H1 (cell line): ENCODE measurements at regions not wholly inside any gene's neighbourhood (a gene's known extent, or its start where the extent isn't known, plus 50 kb on each side); places are given as distances from the start of the nearest gene placed in this dataset.

Experiments used
- MAFK ChIP-seq: IDR thresholded peaks from 2 replicates; pipeline ENCODE4 v1.6.1; 2012; ENCODE audit warnings: low read depth, mild to moderate bottlenecking, improper control_type of control experiment, low read length
- PHF8 ChIP-seq: fragments of 200-600 bp; sonication (generic); conservative IDR thresholded peaks from 2 replicates; pipeline ENCODE4 v1.7.1; 2012; ENCODE audit warnings: low read depth, mild to moderate bottlenecking, inconsistent platforms, low read length, moderate library complexity
- SP1 ChIP-seq: IDR thresholded peaks from 2 replicates; pipeline ENCODE4 v1.6.1; 2011; ENCODE audit warnings: low read depth, low read length
- SRF ChIP-seq: IDR thresholded peaks from 2 replicates; pipeline ENCODE4 v1.6.1; 2011; ENCODE audit warnings: mild to moderate bottlenecking, low read depth, low read length, moderate library complexity
- SUZ12 ChIP-seq: fragments of 200-600 bp; sonication (generic); IDR thresholded peaks from 2 replicates; pipeline ENCODE4 v1.6.1; 2012; ENCODE audit warnings: mild to moderate bottlenecking, inconsistent platforms, low read length, moderate library complexity, mixed read lengths
- TF ChIP-seq, protein P1 (sequence below), 3 experiments: IDR thresholded peaks; 1 replicate in 2 of 3; 2 replicates in 1 of 3; pipeline versions ENCODE4 v1.5.1 to v1.6.1; 2011; ENCODE audit warnings: low read length in 3 of 3, mild to moderate bottlenecking in 3 of 3, inconsistent platforms in 2 of 3, low read depth in 1 of 3, moderate library complexity in 1 of 3; ENCODE audit not compliant: insufficient read depth in 1 of 3; ENCODE audit errors: control extremely low read depth in 1 of 3

DNA sequence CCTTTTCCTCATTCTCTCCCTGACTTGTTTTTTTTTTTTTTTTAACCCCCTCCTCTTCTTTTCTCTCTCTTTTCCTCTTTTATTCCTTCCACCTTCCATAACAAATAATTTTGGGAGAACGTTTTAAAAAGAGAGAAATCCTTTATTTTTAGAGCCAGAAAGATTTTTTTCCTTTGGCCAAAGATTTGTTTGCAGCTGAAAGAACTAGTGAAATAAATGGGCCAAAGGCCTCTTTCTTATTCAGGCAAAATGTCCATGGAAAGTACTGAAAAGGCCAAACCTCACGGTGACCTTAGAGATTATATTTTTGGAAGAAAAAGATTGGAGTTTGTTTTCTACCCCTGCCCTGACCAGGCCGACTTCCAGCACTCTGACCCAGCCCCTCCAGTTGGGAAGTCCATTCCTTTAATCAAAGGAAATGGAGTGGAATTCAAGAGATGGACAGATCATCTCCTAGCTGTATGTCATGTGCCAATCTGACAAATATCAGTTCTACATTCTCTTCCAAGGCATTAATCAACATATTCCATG is 214.3 kb upstream of the ADAMTS9 start:
- TF ChIP-seq, protein P1, sequence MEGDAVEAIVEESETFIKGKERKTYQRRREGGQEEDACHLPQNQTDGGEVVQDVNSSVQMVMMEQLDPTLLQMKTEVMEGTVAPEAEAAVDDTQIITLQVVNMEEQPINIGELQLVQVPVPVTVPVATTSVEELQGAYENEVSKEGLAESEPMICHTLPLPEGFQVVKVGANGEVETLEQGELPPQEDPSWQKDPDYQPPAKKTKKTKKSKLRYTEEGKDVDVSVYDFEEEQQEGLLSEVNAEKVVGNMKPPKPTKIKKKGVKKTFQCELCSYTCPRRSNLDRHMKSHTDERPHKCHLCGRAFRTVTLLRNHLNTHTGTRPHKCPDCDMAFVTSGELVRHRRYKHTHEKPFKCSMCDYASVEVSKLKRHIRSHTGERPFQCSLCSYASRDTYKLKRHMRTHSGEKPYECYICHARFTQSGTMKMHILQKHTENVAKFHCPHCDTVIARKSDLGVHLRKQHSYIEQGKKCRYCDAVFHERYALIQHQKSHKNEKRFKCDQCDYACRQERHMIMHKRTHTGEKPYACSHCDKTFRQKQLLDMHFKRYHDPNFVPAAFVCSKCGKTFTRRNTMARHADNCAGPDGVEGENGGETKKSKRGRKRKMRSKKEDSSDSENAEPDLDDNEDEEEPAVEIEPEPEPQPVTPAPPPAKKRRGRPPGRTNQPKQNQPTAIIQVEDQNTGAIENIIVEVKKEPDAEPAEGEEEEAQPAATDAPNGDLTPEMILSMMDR (IDR thresholded peaks at IDR 0.05; ENCODE audit: control extremely low read depth in 1 of 3, insufficient read depth in 1 of 3, low read depth in 1 of 3, low read length in 3 of 3) = no peak
- TF ChIP-seq SUZ12 (no peak), MAFK (no peak), PHF8 (no peak), SRF (no peak), SP1 (no peak)
